LNCAP (cell line): ENCODE measurements at regions not wholly inside any gene's neighbourhood (a gene's known extent, or its start where the extent isn't known, plus 50 kb on each side); places are given as distances from the start of the nearest gene placed in this dataset.

Experiments used
- TF ChIP-seq, protein P1 (sequence below): fragments of 450-650 bp; IDR thresholded peaks from 2 replicates; pipeline ENCODE4 v1.5.1; 2017; ENCODE audit warnings: mild to moderate bottlenecking

DNA sequence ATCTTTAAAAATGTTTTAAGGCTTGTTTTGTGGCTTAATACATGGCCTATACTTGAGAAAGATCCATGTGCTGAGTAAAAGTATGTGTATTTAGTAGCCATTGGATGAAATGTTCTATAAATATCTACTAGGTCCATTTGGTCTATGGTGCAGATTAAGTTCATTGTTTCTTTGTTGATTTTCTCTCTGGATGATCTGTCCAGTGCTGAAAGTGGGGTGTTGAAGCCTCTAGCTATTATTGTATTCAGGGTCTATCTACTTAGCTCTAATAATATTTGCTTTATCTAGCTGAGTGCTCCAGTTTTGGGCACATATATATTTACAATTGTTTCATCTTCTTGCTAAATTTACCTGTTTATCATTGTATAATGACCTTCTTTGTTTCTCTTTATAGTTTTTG is 272.2 kb upstream of the NR4A3 start:
- TF ChIP-seq, protein P1, sequence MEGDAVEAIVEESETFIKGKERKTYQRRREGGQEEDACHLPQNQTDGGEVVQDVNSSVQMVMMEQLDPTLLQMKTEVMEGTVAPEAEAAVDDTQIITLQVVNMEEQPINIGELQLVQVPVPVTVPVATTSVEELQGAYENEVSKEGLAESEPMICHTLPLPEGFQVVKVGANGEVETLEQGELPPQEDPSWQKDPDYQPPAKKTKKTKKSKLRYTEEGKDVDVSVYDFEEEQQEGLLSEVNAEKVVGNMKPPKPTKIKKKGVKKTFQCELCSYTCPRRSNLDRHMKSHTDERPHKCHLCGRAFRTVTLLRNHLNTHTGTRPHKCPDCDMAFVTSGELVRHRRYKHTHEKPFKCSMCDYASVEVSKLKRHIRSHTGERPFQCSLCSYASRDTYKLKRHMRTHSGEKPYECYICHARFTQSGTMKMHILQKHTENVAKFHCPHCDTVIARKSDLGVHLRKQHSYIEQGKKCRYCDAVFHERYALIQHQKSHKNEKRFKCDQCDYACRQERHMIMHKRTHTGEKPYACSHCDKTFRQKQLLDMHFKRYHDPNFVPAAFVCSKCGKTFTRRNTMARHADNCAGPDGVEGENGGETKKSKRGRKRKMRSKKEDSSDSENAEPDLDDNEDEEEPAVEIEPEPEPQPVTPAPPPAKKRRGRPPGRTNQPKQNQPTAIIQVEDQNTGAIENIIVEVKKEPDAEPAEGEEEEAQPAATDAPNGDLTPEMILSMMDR = no peak

- TF ChIP-seq, protein P1 = no peak
Measured at GRCh38 chr9:99555792-99556191, 265.9 kb upstream of the NR4A3 start.

- TF ChIP-seq, protein P1 = no peak
Measured at GRCh38 chr9:99556998-99557397, 264.7 kb upstream of the NR4A3 start.

GRCh38 chr9:99557816-99558215 is 263.9 kb upstream of the NR4A3 start:
- TF ChIP-seq, protein P1 = no peak

DNA sequence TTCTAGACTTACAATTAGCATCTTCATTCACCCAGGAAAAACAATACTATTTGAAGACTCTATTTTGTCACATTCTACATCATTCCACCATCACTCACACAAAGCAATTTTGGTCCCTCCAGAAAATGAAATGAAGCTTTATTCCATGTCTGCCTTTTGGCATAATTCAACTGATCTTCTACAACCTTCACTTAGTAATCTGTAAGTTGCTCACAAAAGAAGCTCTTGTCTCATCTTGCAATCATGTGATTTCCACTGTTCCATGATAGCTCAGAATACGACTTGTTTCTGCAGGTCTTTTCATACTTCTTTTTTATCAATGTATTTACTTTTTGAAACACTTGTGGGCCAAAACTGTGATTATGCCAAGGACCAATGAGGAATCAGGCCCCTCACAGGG is 261.9 kb upstream of the NR4A3 start:
- TF ChIP-seq, protein P1 = no peak

- TF ChIP-seq, protein P1 = no peak
Measured at GRCh38 chr9:99560561-99560960, 261.1 kb upstream of the NR4A3 start.

DNA sequence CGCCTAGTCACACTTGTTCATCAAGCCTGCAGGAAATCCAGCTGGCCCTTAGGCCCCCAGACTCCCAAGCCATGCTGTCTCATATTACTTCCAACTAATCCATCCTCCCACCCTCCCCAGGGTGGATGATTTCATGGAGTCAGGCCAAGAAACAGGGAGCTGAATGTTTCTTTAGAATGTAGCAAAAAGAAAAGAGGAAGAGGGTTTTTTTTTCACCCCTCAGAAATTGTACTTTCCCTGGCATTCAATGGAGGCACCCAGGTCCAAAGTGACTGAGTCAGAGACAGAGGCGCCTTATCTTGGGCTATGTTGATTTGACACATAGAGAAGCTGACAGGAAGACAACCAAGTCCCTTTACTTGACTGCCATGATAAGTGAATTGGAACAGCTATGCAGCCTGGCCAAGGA is 260.2 kb upstream of the NR4A3 start:
- TF ChIP-seq, protein P1 = no peak

DNA sequence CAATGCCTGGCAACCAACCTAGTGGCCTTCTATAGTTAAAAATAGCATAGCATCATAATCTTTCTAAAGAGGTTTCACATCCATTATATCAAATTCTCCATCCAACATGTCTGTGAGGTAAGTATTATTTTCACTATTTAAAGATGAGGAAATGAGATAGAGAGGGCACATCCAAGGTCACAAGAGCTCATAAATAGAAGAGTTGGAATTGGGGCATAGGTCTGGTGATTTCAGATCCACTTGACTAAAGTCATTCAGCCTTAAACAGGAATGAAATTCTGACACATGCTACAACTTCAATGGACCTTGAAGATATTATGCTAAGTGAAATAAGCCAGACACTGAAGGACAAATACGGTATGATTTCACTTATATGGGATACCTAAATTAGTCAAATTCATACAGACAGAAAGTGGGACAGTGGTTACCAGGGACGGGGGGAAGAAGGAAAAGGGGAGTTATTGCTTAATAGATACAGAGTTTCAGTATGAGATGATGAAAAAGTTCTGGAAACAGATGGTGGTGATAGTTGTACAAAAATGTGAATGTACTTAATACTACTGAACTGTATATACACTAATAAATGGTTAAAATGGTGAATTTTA is 259.6 kb upstream of the NR4A3 start:
- TF ChIP-seq, protein P1 = no peak
